Effector memory CD4-positive, alpha-beta T cell (primary cell): ENCODE measurements at regions not wholly inside any gene's neighbourhood (a gene's known extent, or its start where the extent isn't known, plus 50 kb on each side); places are given as distances from the start of the nearest gene placed in this dataset.

Experiments
- DNase-seq, 3 donors: peaks; one replicate each; pipeline ENCODE4 v3.0.0-alpha.2; 2020
- H3K27ac ChIP-seq: 2 replicates; pipeline ENCODE4 v1.7.0; 2013; ENCODE audit warnings: mild to moderate bottlenecking, low read length, moderate library complexity; ENCODE audit not compliant: insufficient read depth, poor library complexity, severe bottlenecking
- H3K27me3 ChIP-seq: replicated peaks from 2 replicates; pipeline ENCODE4 v1.7.0; 2013; ENCODE audit warnings: mild to moderate bottlenecking, low read length; ENCODE audit not compliant: insufficient read depth, control insufficient read depth, poor library complexity, severe bottlenecking
- H3K36me3 ChIP-seq: 2 replicates; pipeline ENCODE4 v1.7.0; 2013; ENCODE audit warnings: mild to moderate bottlenecking, low read length, moderate library complexity; ENCODE audit not compliant: control insufficient read depth, insufficient read depth
- H3K4me1 ChIP-seq: 2 replicates; pipeline ENCODE4 v1.7.0; 2013; ENCODE audit warnings: low read length, mild to moderate bottlenecking; ENCODE audit not compliant: control insufficient read depth, insufficient read depth, poor library complexity, severe bottlenecking
- H3K4me3 ChIP-seq: 2 replicates; pipeline ENCODE4 v1.7.0; 2013; ENCODE audit warnings: low read length, low read depth, mild to moderate bottlenecking; ENCODE audit not compliant: insufficient read depth, poor library complexity, severe bottlenecking
- H3K9me3 ChIP-seq: 2 replicates; pipeline ENCODE4 v1.7.0; 2013; ENCODE audit warnings: mild to moderate bottlenecking, low read length, moderate library complexity; ENCODE audit not compliant: control insufficient read depth

DNA sequence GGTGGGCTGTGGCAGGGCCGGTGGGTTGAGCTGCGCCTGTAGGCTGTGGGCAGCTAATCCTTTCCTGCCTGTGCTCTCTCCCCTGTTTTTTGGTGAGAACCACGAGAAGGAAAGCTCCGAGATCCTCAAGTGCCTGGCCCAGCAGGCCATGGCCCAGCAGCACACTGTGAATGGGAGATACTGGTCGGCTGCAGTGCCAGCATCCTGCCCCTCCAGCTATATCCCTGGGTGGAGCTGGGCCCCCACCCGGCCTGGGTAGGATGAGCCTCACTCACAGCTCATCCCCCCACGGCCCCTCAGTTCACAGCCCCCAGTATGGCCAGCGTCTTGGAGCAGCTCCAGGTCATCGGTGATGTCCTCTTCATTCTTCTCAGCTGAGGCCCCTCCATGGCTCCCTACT, 164.4 kb upstream of the ZNF267 start:
- DNase-seq: no peak
- Histone ChIP-seq H3K27ac (no peak overlapping the region), H3K36me3 (peaks cover 43% of the 10 kb centered on the region)

DNA sequence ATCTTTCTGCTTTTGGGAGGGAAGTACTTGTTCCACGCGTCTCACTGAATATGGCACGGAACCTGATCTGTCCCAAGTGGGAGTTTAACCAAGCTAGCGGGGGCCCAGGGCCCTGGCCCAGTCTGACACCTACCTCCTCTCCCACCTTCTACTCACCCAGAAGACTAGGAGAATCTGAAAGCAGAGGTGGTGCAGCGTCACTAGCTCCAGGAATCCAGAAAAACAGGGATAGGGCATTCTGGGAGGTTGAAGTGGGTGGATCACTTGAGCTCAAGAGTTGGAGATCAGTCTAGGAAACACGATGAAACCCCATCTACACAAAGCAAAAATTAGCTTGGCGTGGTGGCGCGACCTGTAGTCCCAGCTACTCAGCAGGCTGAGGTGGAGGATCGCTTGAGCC, 163.5 kb upstream of the ZNF267 start:
- Histone ChIP-seq H3K4me3 (no peak overlapping the region), H3K36me3 (peaks cover 34% of the 10 kb centered on the region), H3K4me1 (peaks cover 26% of the 10 kb centered on the region), H3K9me3 (no peaks in the 10 kb centered on the region), H3K27me3 (no peaks in the 10 kb centered on the region), H3K27ac (no peak overlapping the region)
- DNase-seq: no peak

More for the DNA sequence above, 164.4 kb upstream of the ZNF267 start:
- H3K27me3 ChIP-seq: no peaks in the 10 kb centered on the region
- peaks cover 18% of the 10 kb centered on the region for H3K4me1 ChIP-seq
- no peak overlapping the region for H3K4me3 ChIP-seq
- no peaks in the 10 kb centered on the region for H3K9me3 ChIP-seq

DNA sequence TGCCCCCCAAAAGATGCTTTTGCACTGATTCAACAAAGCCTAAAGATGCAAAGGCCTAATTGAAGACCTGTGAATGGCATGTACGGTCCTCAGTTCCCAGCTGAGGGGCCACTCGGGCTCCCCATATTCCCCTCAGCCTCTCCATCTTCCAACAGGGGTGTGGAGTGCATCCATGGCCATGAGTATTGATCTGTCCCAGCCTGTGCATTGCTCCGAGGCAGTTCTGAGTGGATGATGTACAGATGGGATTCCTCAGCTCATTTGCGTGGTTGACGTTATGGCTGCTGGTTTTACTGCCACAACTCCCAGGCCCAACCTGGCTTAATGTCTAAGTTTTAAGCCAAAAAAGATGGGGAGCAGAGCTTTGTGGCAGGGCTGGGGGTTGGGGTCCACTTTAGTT, 162.7 kb upstream of the ZNF267 start:
- no peak overlapping the region for H3K4me3 ChIP-seq
- H3K9me3 ChIP-seq: no peaks in the 10 kb centered on the region
- H3K36me3 ChIP-seq: peaks cover 29% of the 10 kb centered on the region
- no peaks in the 10 kb centered on the region for H3K27me3 ChIP-seq
- peaks cover 33% of the 10 kb centered on the region for H3K4me1 ChIP-seq
- DNase-seq: no peak
- no peak overlapping the region for H3K27ac ChIP-seq

DNA sequence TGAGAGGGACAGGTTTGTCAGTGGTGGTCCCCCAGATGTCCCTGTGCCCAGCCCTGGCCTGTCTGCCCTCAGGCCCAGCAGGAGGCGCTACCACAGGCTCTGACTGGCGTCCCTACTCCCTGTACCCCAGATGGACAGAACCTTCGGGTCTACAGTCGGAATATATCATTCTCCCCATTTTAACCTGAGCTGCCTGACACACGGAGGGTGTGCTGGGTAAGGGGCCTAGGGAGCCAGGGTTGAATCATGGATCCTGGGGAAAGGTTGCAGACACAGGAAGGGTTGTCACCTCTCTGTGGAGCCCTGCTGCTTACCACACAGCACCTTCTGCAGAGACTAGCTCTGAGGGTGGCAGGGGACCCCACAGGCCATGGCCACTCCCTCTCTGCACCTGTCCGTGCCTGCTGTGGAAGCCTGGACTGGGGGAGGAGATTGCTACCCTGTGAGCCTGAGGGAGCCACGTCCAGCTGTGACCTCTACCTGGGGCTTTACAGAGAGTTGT, 162.2 kb upstream of the ZNF267 start:
- no peak overlapping the region for H3K27ac ChIP-seq
- H3K27me3 ChIP-seq: no peaks in the 10 kb centered on the region
- peaks cover 25% of the 10 kb centered on the region for H3K36me3 ChIP-seq
- H3K4me3 ChIP-seq: no peak overlapping the region
- H3K4me1 ChIP-seq: peaks cover 33% of the 10 kb centered on the region
- no peak for DNase-seq
- no peaks in the 10 kb centered on the region for H3K9me3 ChIP-seq

DNA sequence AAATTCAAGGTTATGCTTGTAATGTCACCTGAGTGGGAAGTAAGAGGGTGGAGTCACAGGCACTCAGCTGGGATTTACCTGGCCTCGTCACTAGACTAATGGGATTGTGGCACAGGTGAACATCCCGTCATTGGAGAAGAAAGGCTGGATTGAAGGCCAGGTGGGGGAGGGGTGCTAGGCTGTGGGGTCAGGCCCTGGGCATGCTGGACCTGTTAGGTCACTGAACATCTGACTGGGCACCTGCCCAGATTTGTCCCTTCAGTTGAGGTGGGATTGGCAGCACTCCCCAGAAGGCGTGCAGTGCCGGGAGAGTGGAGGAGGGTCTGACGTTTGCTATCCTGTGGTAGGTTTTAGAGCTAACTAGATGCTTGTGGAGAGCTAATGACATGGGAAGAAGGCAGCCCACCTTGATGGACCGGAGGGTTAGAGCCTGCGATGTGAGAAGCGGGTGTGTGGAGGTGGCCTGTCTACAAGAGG, 161.5 kb upstream of the ZNF267 start:
- H3K4me1 ChIP-seq: peaks cover 30% of the 10 kb centered on the region

DNA sequence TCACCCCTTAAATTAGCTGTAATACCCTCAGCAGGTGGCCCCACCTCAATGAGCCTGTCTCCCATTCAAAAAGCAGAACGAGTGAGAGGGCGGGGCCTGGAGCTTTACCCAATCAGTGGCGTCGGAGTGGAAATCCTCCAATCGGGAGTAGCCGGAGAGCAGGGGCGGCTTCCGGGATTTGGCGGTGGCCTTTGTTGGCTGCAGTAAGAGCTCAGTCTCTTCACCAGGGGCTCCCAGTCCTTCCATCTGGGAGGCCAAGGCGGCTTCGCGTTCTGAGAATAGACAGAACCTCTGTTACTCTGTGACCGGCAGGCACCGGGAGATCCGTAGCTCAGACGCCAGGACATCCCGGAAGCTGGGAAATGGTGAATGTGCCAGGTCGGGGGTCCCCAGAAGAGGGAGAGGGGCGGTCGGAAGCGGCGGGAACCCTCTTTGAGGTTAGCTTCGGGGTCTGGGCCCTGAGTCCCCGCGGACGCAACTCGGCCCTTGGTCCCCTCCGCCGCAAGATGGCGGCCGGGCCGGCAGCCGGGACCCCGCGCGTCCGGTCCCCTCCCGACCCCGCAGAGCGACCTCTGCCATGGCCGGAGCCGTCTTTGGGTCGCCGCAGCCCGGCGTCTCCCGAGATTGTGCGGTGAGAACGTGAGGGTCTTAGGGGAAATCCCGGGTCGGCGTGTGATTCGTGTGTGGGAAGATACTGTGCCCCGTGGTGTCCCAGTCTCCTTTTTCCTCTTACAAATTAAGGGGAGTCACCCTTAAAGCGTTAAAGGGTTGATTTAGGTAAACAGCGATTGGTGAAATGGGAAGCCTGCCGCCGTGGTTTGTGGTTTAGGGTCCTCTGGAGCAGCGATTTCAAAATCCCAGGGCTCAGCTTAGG, 160.3 kb upstream of the ZNF267 start:
- H3K27me3 ChIP-seq: no peaks in the 10 kb centered on the region
- no peaks in the 10 kb centered on the region for H3K9me3 ChIP-seq
- peaks cover 9% of the 10 kb centered on the region for H3K36me3 ChIP-seq
- H3K4me3 ChIP-seq: peak overlapping the region; percentile 97
- H3K4me1 ChIP-seq: peaks cover 23% of the 10 kb centered on the region
- peak overlapping the region; percentile 93 for H3K27ac ChIP-seq
- DNase-seq: peak; percentile 80 to 88 (median 86)

More for the DNA sequence above, 161.5 kb upstream of the ZNF267 start:
- no peak for DNase-seq
- no peaks in the 10 kb centered on the region for H3K9me3 ChIP-seq
- H3K36me3 ChIP-seq: peaks cover 18% of the 10 kb centered on the region
- no peak overlapping the region for H3K27ac ChIP-seq
- no peak overlapping the region for H3K4me3 ChIP-seq
- no peaks in the 10 kb centered on the region for H3K27me3 ChIP-seq

DNA sequence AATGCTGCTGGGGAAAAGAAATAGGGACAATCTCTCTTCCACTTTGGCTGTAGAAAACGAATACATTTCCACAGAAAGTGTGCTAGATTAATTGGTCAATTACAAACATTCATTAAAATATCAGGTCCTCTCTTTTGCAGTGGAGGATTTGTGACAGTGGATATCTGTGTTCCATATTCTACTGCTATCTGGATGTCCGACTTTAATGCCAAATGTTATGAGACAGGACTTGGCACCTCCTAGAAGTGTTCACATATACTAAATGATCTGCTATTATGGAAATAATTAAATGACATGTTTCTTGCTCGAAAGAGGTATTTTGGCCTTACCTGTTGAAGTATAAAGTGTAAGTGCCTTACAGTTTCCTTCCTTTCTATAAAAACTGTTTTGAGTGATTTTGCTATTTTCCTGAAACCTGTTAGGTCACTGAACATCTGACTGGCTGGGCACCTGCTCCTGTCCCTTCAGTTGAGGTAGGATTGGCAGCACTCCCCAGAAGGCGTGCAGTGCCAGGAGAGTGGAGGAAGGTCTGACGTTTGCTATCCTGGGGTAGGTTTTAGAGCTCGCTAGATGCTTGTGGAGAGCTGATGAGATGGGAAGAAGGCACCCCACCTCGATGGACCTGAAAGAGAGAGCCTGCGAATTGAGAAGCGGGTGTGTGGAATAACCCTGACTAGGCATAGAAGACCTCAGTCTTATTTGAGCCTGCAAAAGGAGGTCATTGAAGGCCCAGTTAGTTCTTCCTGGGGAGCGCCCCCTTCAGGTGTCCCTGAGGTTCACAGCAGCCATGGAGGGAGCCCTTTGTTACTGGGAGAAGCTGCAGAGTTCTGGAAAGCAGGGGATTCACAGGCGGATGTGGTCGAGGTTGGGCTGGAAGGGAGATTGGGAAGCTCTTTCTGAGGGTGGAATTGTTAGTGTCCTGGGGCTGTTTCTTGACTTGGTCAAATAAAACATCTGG, 159.4 kb upstream of the ZNF267 start:
- H3K27ac ChIP-seq: peak overlapping the region; percentile 93
- peak overlapping the region; percentile 97 for H3K4me3 ChIP-seq
- no peaks in the 10 kb centered on the region for H3K27me3 ChIP-seq
- DNase-seq: no peak
- H3K4me1 ChIP-seq: peaks cover 23% of the 10 kb centered on the region
- H3K36me3 ChIP-seq: peaks cover 4% of the 10 kb centered on the region
- no peaks in the 10 kb centered on the region for H3K9me3 ChIP-seq

DNA sequence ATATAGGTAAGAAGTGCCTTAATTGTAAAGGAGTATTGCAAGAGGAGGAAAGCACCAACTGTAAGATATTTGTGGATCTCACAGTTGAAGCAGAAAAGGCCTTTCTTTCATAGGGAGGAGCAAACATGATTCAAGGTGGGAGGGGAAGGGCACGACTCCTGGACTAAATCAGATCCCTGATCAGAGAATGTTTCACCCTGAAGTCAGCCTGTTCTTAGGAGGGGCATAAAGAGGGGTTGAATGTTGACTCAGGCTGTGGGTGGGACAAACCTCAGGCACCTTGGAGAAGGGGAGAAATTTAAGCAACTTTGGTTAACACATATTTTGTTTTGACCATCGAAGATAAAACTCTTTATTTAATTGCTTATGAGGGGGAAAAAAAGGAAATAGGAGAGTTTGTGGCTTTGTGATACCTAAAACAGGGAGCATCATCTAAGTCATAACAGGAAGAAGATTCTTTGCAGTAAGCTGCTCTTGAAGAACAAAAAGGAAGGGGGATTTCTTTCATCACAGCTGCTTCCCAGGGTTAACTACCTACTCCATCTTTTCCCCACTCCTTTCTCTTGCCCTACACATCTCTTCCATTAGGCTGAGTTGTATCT, 158.6 kb upstream of the ZNF267 start:
- H3K36me3 ChIP-seq: peaks cover 4% of the 10 kb centered on the region
- no peaks in the 10 kb centered on the region for H3K27me3 ChIP-seq
- peaks cover 23% of the 10 kb centered on the region for H3K4me1 ChIP-seq
- DNase-seq: no peak
- no peaks in the 10 kb centered on the region for H3K9me3 ChIP-seq
- H3K27ac ChIP-seq: no peak overlapping the region
- peak overlapping the region; percentile 2 for H3K4me3 ChIP-seq

DNA sequence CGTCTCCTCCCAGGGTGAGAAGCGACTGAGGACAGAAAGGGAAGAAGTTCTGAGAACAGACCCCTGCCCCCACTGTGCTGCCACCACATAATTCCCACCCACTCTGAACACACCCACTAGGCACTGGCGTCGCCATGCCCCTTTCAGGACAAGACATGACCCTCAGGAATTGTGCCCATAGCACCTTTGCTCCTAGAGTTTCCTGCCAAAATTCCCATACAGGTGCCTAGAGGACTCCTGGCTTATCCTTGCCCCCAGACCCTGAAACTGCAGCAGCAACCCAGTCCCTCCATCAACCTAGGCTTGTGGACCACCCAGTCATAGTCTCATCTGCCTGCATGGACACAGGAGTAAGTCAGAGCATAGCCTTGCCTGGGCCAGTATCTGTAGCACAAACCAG, 157.7 kb upstream of the ZNF267 start:
- Histone ChIP-seq H3K9me3 (no peaks in the 10 kb centered on the region), H3K27me3 (no peaks in the 10 kb centered on the region), H3K4me3 (no peak overlapping the region), H3K4me1 (peaks cover 23% of the 10 kb centered on the region), H3K36me3 (peaks cover 4% of the 10 kb centered on the region), H3K27ac (no peak overlapping the region)
- DNase-seq: no peak
